Hepatocyte (in vitro differentiated cells): ENCODE measurements at regions not wholly inside any gene's neighbourhood (a gene's known extent, or its start where the extent isn't known, plus 50 kb on each side); places are given as distances from the start of the nearest gene placed in this dataset.

Experiments used
- CTCF ChIP-seq: fragments of 200-600 bp; sonication (generic); IDR thresholded peaks from 2 replicates; pipeline ENCODE4 v1.5.1; 2016; ENCODE audit warnings: antibody characterized with exemption, mild to moderate bottlenecking; ENCODE audit not compliant: poor library complexity
- EZH2phosphoT487 ChIP-seq: fragments of 200-600 bp; sonication (generic); IDR thresholded peaks from one replicate; pipeline ENCODE4 v1.6.1; 2018; ENCODE audit warnings: antibody characterized with exemption, mild to moderate bottlenecking, low read depth, moderate library complexity; ENCODE audit not compliant: unreplicated experiment, severe bottlenecking

GRCh38 chr1:60921175-60921574 is 161.2 kb upstream of the NFIA start:
- TF ChIP-seq CTCF = no peak
- no peak for TF ChIP-seq EZH2phosphoT487
